ENCODE measurements at regions not wholly inside any gene's neighbourhood (a gene's known extent, or its start where the extent isn't known, plus 50 kb on each side); places are given as distances from the start of the nearest gene placed in this dataset.
"Not testable (repeated sequence)": the region's sequence is repeated elsewhere in the genome, so short reads cannot be mapped to it uniquely, and the experiment has no call there.

DNA sequence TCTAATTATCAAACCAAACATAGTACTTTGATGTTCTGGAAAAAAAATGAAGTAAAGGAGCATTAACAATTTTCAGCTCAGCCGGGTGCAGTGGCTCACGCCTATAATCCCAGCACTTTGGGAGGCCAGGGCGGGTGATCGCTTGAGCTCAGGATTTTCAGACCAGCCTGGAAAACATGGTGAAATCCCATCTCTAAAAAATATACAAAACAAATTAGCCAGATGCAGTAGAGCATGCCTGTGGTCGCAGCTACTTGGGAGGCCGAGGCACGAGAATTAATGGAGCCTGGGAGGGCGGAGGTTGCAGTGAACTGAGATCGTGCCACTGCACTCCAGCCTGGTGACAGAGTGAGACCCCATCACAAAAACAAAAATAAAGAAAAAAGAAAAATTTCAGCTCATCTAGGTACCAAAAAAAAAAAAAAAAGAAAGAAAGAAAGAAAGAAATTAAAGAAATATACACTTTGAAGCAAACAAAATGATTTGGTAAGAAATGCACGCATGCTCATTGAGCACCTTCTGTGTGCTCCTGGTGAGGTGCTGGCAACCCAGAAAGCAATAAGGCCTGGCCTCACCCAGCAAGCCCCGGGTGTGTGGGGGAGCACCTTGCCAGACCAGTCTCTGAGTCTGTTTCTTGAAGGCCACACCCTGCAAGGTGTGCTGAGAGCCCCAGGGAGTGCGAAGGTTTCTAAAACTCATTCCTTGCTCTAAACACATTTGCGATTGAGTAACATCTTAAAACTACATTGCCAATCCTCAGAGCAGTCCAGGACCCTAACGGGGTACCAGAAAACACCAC, 133.5 kb downstream of the TFCP2L1 start:
- TF ChIP-seq, protein P1, sequence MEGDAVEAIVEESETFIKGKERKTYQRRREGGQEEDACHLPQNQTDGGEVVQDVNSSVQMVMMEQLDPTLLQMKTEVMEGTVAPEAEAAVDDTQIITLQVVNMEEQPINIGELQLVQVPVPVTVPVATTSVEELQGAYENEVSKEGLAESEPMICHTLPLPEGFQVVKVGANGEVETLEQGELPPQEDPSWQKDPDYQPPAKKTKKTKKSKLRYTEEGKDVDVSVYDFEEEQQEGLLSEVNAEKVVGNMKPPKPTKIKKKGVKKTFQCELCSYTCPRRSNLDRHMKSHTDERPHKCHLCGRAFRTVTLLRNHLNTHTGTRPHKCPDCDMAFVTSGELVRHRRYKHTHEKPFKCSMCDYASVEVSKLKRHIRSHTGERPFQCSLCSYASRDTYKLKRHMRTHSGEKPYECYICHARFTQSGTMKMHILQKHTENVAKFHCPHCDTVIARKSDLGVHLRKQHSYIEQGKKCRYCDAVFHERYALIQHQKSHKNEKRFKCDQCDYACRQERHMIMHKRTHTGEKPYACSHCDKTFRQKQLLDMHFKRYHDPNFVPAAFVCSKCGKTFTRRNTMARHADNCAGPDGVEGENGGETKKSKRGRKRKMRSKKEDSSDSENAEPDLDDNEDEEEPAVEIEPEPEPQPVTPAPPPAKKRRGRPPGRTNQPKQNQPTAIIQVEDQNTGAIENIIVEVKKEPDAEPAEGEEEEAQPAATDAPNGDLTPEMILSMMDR (IDR thresholded peaks at IDR 0.05; ENCODE audit: insufficient read depth, low read length, poor library complexity, severe bottlenecking): no peak
- no peak for DNase-seq (ENCODE audit: low read depth)
- Histone ChIP-seq H3K36me3 (ENCODE audit: control insufficient read depth, insufficient read depth, low read length) (no peaks in the 10 kb centered on the region), H3K27me3 (ENCODE audit: control insufficient read depth, insufficient read depth, low read length) (peaks cover 8% of the 10 kb centered on the region), H3K4me3 (ENCODE audit: low read depth, low read length) (no peak overlapping the region)

- peaks cover 8% of the 10 kb centered on the region for H3K27me3 ChIP-seq (ENCODE audit: control insufficient read depth, insufficient read depth, low read length)
- TF ChIP-seq, protein P1 (IDR thresholded peaks at IDR 0.05; ENCODE audit: insufficient read depth, low read length, poor library complexity, severe bottlenecking): no peak
These were observed 132.1 kb downstream of the TFCP2L1 start for GRCh38 chr2:121152861-121153260.

DNA sequence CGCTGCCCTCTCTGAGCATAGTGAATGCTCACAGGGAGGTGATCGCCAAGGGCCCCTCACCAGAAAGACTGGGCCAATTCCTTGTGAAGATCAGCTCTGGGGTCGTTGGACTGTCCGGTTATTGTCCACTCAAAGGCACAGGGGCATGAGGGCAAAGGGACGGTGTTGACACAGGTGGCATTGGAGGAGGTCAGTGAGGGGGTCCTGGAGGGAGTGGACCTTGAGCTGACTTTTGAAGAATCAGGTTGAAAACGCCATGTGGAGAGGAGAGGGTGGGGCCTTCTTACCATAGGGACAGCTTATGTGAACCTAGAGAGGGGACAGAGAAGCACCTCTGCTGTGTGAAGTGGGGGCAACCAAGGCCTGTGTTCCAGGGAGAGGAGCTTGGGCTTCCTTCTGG, 131.5 kb downstream of the TFCP2L1 start:
- no peak for DNase-seq (ENCODE audit: low read depth)
- TF ChIP-seq, protein P1 (IDR thresholded peaks at IDR 0.05; ENCODE audit: insufficient read depth, low read length, poor library complexity, severe bottlenecking): no peak
- H3K36me3 ChIP-seq (ENCODE audit: control insufficient read depth, insufficient read depth, low read length): no peaks in the 10 kb centered on the region
- H3K4me3 ChIP-seq (ENCODE audit: low read depth, low read length): no peak overlapping the region
- peaks cover 8% of the 10 kb centered on the region for H3K27me3 ChIP-seq (ENCODE audit: control insufficient read depth, insufficient read depth, low read length)

More at GRCh38 chr2:121152861-121153260, 132.1 kb downstream of the TFCP2L1 start:
- no peak overlapping the region for H3K4me3 ChIP-seq (ENCODE audit: low read depth, low read length)
- no peak for DNase-seq (ENCODE audit: low read depth)
- H3K36me3 ChIP-seq (ENCODE audit: control insufficient read depth, insufficient read depth, low read length): no peaks in the 10 kb centered on the region

- no peaks in the 10 kb centered on the region for H3K36me3 ChIP-seq (ENCODE audit: control insufficient read depth, insufficient read depth, low read length)
- TF ChIP-seq, protein P1 (IDR thresholded peaks at IDR 0.05; ENCODE audit: insufficient read depth, low read length, poor library complexity, severe bottlenecking): no peak
- peaks cover 8% of the 10 kb centered on the region for H3K27me3 ChIP-seq (ENCODE audit: control insufficient read depth, insufficient read depth, low read length)
- DNase-seq (ENCODE audit: low read depth): no peak
- H3K4me3 ChIP-seq (ENCODE audit: low read depth, low read length): no peak overlapping the region
These were observed 129.4 kb downstream of the TFCP2L1 start for GRCh38 chr2:121155502-121156056.

DNA sequence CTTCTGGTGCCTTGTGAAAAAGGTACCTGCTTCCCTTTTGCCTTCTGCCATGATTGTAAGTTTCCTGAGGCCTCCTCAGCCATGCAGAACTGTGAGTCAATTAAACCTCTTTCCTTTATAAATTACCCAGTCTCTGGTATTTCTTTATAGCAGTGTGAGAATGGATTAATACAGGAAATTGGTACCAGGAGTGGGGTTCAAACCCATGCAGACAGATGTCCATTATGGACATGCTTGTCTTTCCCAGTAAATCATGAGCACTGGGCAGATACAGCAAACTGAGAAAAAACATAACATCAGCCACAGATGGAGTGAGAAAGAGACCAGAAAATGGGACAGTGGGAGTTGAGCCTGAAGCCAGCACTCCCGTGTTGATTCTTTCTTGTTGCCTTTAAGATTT, 127.5 kb downstream of the TFCP2L1 start:
- not testable (repeated sequence) for DNase-seq (ENCODE audit: low read depth); H3K27me3 ChIP-seq (ENCODE audit: control insufficient read depth, insufficient read depth, low read length); H3K36me3 ChIP-seq (ENCODE audit: control insufficient read depth, insufficient read depth, low read length); H3K4me3 ChIP-seq (ENCODE audit: low read depth, low read length)

- TF ChIP-seq, protein P1 (IDR thresholded peaks at IDR 0.05; ENCODE audit: insufficient read depth, low read length, poor library complexity, severe bottlenecking): no peak
- H3K27me3 ChIP-seq (ENCODE audit: control insufficient read depth, insufficient read depth, low read length): peaks cover 5% of the 10 kb centered on the region
- H3K4me3 ChIP-seq (ENCODE audit: low read depth, low read length): no peak overlapping the region
- H3K36me3 ChIP-seq (ENCODE audit: control insufficient read depth, insufficient read depth, low read length): no peaks in the 10 kb centered on the region
- no peak for DNase-seq (ENCODE audit: low read depth)
These were observed 125.5 kb downstream of the TFCP2L1 start for GRCh38 chr2:121159291-121160071.

All from kidney epithelial cell (primary cell).